Calu3 (cell line): ENCODE measurements at regions not wholly inside any gene's neighbourhood (a gene's known extent, or its start where the extent isn't known, plus 50 kb on each side); places are given as distances from the start of the nearest gene placed in this dataset.

ENCODE experiments used
- BruUV-seq: library from RNA; stranded (reverse); fragments of 400-500 nt; replicated peaks from 2 replicates; lab custom pipeline; 2021; lab: Mats Ljungman, UMichigan
- CTCF ChIA-PET: fragments of 300-600 bp; sonication (Branson Sonifier 250); formaldehyde crosslinking; loops from one replicate; lab custom pipeline; 2022; ENCODE audit warnings: antibody characterized with exemption; lab: Charles Lee
- DNase-seq: peaks from one replicate; pipeline ENCODE4 v3.0.0; 2022
- H3K27ac Mint-ChIP-seq: one replicate; pipeline ENCODE4 v1.8.0; 2022; ENCODE audit warnings: mixed read lengths; ENCODE audit not compliant: unreplicated experiment
- H3K27me3 Mint-ChIP-seq: one replicate; pipeline ENCODE4 v1.8.0; 2022; ENCODE audit warnings: mixed read lengths; ENCODE audit not compliant: unreplicated experiment
- H3K36me3 Mint-ChIP-seq: one replicate; pipeline ENCODE4 v1.8.0; 2022; ENCODE audit warnings: mild to moderate bottlenecking, moderate library complexity, mixed read lengths; ENCODE audit not compliant: insufficient read depth, unreplicated experiment
- H3K4me1 Mint-ChIP-seq: one replicate; pipeline ENCODE4 v1.8.0; 2022; ENCODE audit warnings: mild to moderate bottlenecking, low read depth, mixed read lengths; ENCODE audit not compliant: unreplicated experiment
- H3K4me3 Mint-ChIP-seq: one replicate; pipeline ENCODE4 v1.8.0; 2022; ENCODE audit warnings: mild to moderate bottlenecking, low read depth, moderate library complexity, mixed read lengths; ENCODE audit not compliant: unreplicated experiment
- H3K9me3 Mint-ChIP-seq: one replicate; pipeline ENCODE4 v1.8.0; 2022; ENCODE audit warnings: low read depth, mixed read lengths; ENCODE audit not compliant: unreplicated experiment
- intact Hi-C: fragments of 100-400 bp; cut with micrococcal nuclease; formaldehyde crosslinking; loops from one replicate; pipeline ENCODE4 v1.10.0; 2022; ENCODE audit not compliant: unreplicated experiment
- TF ChIP-seq, protein P1 (sequence below): fragments of 200-600 bp; IDR thresholded peaks from one replicate; pipeline ENCODE4 v1.8.0; 2022; ENCODE audit warnings: antibody characterized with exemption; ENCODE audit not compliant: unreplicated experiment

DNA sequence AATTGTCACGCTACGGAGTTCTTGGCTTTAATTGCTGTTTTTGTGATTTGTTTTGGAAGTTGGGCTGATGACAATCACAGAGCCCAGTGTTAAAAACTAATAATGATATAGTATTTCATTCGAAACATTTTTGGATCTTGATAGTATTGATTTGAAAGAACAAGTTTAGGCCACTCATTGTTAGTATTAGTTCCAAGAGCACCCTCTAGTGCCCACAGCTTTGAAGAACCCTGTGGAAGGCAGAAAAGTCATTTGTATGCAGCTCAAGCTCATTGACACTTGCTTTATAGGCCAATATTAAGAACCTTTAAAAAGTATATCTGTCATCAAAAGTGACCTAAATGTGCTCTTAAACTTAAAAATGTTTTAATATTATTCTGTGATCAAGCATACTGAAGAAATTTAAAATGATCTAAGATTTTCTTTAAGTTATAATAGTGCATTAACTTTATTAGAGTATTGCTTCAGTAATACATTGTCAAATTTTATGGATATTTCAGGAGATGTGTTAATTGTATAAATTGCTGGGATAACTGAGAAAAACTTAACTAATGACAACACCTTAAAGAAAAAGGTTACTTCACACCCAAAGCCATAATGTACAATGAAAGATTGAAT lies 191.0 kb downstream of the GRB14 start:
- TF ChIP-seq, protein P1, sequence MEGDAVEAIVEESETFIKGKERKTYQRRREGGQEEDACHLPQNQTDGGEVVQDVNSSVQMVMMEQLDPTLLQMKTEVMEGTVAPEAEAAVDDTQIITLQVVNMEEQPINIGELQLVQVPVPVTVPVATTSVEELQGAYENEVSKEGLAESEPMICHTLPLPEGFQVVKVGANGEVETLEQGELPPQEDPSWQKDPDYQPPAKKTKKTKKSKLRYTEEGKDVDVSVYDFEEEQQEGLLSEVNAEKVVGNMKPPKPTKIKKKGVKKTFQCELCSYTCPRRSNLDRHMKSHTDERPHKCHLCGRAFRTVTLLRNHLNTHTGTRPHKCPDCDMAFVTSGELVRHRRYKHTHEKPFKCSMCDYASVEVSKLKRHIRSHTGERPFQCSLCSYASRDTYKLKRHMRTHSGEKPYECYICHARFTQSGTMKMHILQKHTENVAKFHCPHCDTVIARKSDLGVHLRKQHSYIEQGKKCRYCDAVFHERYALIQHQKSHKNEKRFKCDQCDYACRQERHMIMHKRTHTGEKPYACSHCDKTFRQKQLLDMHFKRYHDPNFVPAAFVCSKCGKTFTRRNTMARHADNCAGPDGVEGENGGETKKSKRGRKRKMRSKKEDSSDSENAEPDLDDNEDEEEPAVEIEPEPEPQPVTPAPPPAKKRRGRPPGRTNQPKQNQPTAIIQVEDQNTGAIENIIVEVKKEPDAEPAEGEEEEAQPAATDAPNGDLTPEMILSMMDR: peak; percentile 43
- BruUV-seq: no TSS peak
- no peaks in the 10 kb centered on the region for H3K9me3 Mint-ChIP-seq
- no peaks in the 10 kb centered on the region for H3K4me1 Mint-ChIP-seq
- H3K27ac Mint-ChIP-seq: no peak overlapping the region
- no peak overlapping the region for H3K4me3 Mint-ChIP-seq
- H3K27me3 Mint-ChIP-seq: no peaks in the 10 kb centered on the region
- CTCF ChIA-PET: interaction anchor here (0.6 to 2.1 kb wide), 6 partner anchors 42 to 1247 kb away, joined by 3 to 5 read pairs (median 4); no protein-coding TSS in a partner anchor
- peak; percentile 51 for DNase-seq
- no peaks in the 10 kb centered on the region for H3K36me3 Mint-ChIP-seq
- intact Hi-C loops: loop anchor here (1.0 to 10.0 kb wide), 6 partner anchors 295 to 1275 kb away; no protein-coding TSS in a partner anchor

DNA sequence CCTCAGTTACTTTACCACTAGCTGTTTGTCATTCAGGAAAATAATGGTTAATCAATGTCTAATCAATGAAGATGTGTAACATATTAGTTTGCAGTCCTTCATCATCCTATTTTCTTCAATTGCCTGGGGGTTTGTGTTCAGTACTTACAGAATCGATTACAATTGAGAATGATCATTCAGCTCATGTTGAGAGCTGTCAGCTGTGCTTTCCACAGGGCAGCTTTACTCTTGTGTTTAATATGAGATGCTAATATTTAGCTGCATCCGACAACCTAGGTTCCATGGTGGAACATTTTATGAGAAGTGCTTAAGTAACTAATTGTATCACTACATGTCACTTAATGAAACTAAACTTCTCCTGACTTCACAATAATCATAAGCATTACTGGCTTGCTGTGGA lies 191.9 kb downstream of the GRB14 start:
- Mint-ChIP-seq H3K27ac (no peak overlapping the region), H3K27me3 (no peaks in the 10 kb centered on the region), H3K4me1 (no peaks in the 10 kb centered on the region), H3K9me3 (no peaks in the 10 kb centered on the region), H3K4me3 (no peak overlapping the region), H3K36me3 (no peaks in the 10 kb centered on the region)
- TF ChIP-seq, protein P1: no peak
- BruUV-seq: no TSS peak
- no peak for DNase-seq
- intact Hi-C loops: no loop called here
- CTCF ChIA-PET: interaction anchor here (1.4 to 2.1 kb wide), 2 partner anchors 1238 to 1246 kb away, joined by 4 to 5 read pairs; no protein-coding TSS in a partner anchor

DNA sequence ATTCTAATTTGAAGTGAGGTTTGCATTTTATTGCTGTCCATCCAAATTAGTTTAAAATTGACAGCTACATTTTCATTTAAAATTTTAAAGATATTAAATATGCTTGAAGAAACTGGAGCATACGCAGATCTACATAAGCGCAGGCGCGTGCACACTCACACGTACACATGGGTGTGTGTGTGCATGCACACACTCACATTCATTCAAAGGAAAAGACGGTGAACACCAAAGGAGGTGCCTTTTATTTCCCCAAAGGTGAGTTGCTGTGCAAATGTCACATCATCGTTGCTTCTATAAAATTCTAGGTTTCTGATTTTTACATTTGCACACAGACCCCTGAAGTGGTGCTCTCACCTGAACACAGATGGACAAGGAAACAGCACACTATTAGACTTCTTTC lies 194.2 kb downstream of the GRB14 start:
- Mint-ChIP-seq H3K4me3 (no peak overlapping the region), H3K9me3 (no peaks in the 10 kb centered on the region), H3K27me3 (no peaks in the 10 kb centered on the region), H3K4me1 (no peaks in the 10 kb centered on the region), H3K27ac (no peak overlapping the region), H3K36me3 (no peaks in the 10 kb centered on the region)
- CTCF ChIA-PET: no interaction called here
- TF ChIP-seq, protein P1: no peak
- intact Hi-C loops: no loop called here
- BruUV-seq: no TSS peak
- no peak for DNase-seq

DNA sequence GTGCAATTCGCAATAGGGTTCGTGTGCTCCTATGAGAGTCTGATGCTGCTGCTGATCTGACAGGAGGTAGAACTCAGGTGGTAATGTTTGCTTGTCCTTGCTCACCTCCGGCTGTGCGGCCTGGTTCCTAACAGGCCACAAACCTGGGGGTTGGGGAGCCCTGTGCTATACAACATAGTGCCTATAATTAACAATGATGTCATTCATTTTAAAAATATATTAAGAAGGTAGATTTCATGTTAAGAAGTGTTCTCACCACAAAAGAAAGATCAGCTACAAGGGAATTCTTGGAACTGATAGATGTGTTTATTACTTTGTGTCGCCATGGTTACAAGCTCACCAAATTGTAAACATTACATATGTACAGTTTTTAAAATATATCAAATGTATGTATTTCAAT lies 200.5 kb downstream of the GRB14 start:
- no peaks in the 10 kb centered on the region for H3K27me3 Mint-ChIP-seq
- DNase-seq: no peak

More for the DNA sequence above, 200.5 kb downstream of the GRB14 start:
- H3K36me3 Mint-ChIP-seq: no peaks in the 10 kb centered on the region
- H3K27ac Mint-ChIP-seq: no peak overlapping the region
- TF ChIP-seq, protein P1: no peak
- no TSS peak for BruUV-seq
- intact Hi-C loops: no loop called here
- no peak overlapping the region for H3K4me3 Mint-ChIP-seq
- no peaks in the 10 kb centered on the region for H3K4me1 Mint-ChIP-seq
- CTCF ChIA-PET: no interaction called here
- H3K9me3 Mint-ChIP-seq: no peaks in the 10 kb centered on the region
